CD4-positive, CD25-positive, alpha-beta regulatory T cell (primary cell): ENCODE measurements at regions not wholly inside any gene's neighbourhood (a gene's known extent, or its start where the extent isn't known, plus 50 kb on each side); places are given as distances from the start of the nearest gene placed in this dataset.

Experiments
- ATAC-seq, 2 donors: fragments of 150-1000 bp; cut with Tn5 transposase; one replicate each; pipeline ENCODE4 v1.10.0; 2021; ENCODE audit warnings: low read depth in 2 of 2, moderate number of reproducible peaks in 2 of 2, moderate library complexity in 1 of 2
- DNase-seq, 3 donors: peaks; one replicate each; pipeline versions ENCODE4 v3.0.0 to v3.0.0-alpha.2; 2012 to 2022; ENCODE audit warnings: mixed read lengths in 1 of 3
- H3K27ac ChIP-seq: one replicate; pipeline ENCODE4 v1.7.0; 2013; ENCODE audit warnings: mild to moderate bottlenecking, low read length; ENCODE audit not compliant: insufficient read depth, poor library complexity, severe bottlenecking
- H3K27me3 ChIP-seq: one replicate; pipeline ENCODE4 v1.7.0; 2013; ENCODE audit warnings: low read length; ENCODE audit not compliant: control insufficient read depth, insufficient read depth
- H3K36me3 ChIP-seq: one replicate; pipeline ENCODE4 v1.7.0; 2013; ENCODE audit warnings: mild to moderate bottlenecking, low read length, moderate library complexity; ENCODE audit not compliant: control insufficient read depth, insufficient read depth
- H3K4me1 ChIP-seq: 2 replicates; pipeline ENCODE4 v1.7.0; 2013; ENCODE audit warnings: mild to moderate bottlenecking, low read length; ENCODE audit not compliant: insufficient read depth, control insufficient read depth, poor library complexity, severe bottlenecking
- H3K4me3 ChIP-seq: one replicate; pipeline ENCODE4 v1.7.0; 2013; ENCODE audit warnings: low read depth, mild to moderate bottlenecking, low read length, moderate library complexity
- H3K9me3 ChIP-seq, 2 experiments: 1 replicate in 1 of 2; 2 replicates in 1 of 2; pipeline ENCODE4 v1.7.0; 2013; ENCODE audit warnings: low read length in 2 of 2, mild to moderate bottlenecking in 1 of 2, moderate library complexity in 1 of 2; ENCODE audit not compliant: control insufficient read depth in 2 of 2
- H3K27ac Mint-ChIP-seq, 3 donors: one replicate each; pipeline ENCODE4 v1.8.0; 2020 to 2022; ENCODE audit warnings: mild to moderate bottlenecking in 3 of 3, mixed read lengths in 3 of 3, moderate library complexity in 2 of 3
- H3K27me3 Mint-ChIP-seq: one replicate; pipeline ENCODE4 v1.8.0; 2022; ENCODE audit warnings: mild to moderate bottlenecking, mixed read lengths
- H3K36me3 Mint-ChIP-seq: one replicate; pipeline ENCODE4 v1.8.0; 2020; ENCODE audit warnings: mixed read lengths
- H3K4me1 Mint-ChIP-seq, 4 donors: one replicate each; pipeline ENCODE4 v1.8.0; 2020 to 2022; ENCODE audit warnings: mixed read lengths in 4 of 4, mild to moderate bottlenecking in 1 of 4
- H3K4me3 Mint-ChIP-seq, 4 donors: one replicate each; pipeline ENCODE4 v1.8.0; 2020 to 2022; ENCODE audit warnings: mild to moderate bottlenecking in 4 of 4, mixed read lengths in 4 of 4, moderate library complexity in 3 of 4
- H3K9me3 Mint-ChIP-seq, 7 donors: one replicate each; pipeline ENCODE4 v1.8.0; 2020 to 2022; ENCODE audit warnings: mixed read lengths in 7 of 7, mild to moderate bottlenecking in 3 of 7, moderate library complexity in 2 of 7

DNA sequence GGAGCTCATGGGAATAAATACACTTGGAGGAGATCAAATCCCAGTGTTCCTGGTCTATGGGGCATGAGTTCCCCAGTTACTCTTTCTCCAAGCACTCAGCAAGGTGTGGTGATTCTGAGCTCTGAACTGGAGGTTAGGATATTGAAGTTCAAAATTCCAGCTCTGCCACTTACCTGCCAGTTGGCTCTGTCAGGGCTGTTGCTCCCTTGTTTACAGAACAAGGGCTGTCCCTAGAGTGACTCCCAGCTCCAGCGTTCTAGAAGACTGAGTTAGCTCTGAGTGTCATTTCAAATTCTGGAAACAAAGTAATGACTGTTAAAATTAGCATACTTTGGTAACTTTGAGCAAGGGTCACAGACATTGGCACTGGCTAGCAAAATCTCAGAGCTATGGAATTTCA, 69.7 kb upstream of the ZBED5 start:
- Histone ChIP-seq H3K9me3 (no peaks in the 10 kb centered on the region), H3K27me3 (peaks cover 18% of the 10 kb centered on the region), H3K27ac (no peak overlapping the region), H3K4me1 (peaks cover 18% of the 10 kb centered on the region), H3K36me3 (no peaks in the 10 kb centered on the region), H3K4me3 (no peak overlapping the region)
- H3K27me3 Mint-ChIP-seq = peaks cover 60% of the 10 kb centered on the region
- H3K36me3 Mint-ChIP-seq = no peaks in the 10 kb centered on the region
- H3K9me3 Mint-ChIP-seq = peaks cover 0 to 4% (median 0%) of the 10 kb centered on the region in 7 donors
- no peak for DNase-seq
- H3K4me1 Mint-ChIP-seq = peaks cover 0 to 8% (median 0%) of the 10 kb centered on the region in 4 donors
- no peak overlapping the region for H3K4me3 Mint-ChIP-seq
- ATAC-seq = no peak
- H3K27ac Mint-ChIP-seq = no peak overlapping the region

DNA sequence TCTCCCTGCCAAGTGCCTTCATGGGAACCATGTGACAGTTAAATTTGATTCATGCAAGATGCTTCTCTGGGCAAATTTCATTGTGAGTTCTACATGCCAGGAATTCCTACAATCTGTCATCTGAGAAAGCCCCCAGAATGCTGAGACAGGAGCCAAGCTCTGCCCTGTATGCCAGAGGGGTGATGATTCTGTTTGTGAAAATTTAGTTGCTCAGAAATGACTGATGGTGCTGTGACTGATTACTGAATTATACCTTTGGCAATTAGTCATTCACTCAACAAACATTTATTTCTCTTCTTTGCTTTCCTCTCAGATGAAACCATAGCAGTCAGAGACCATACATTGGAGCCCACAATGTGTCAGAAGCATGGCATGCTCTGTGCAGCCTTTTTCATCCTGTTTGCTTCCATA, 69.0 kb upstream of the ZBED5 start:
- peaks cover 55% of the 10 kb centered on the region for H3K27me3 Mint-ChIP-seq
- ATAC-seq (no peak), DNase-seq (no peak)
- peaks cover 0 to 4% (median 0%) of the 10 kb centered on the region in 7 donors for H3K9me3 Mint-ChIP-seq
- Histone ChIP-seq H3K27ac (no peak overlapping the region), H3K4me3 (no peak overlapping the region), H3K4me1 (peaks cover 17% of the 10 kb centered on the region), H3K27me3 (peaks cover 18% of the 10 kb centered on the region), H3K36me3 (no peaks in the 10 kb centered on the region), H3K9me3 (no peaks in the 10 kb centered on the region)
- H3K4me3 Mint-ChIP-seq = no peak overlapping the region
- H3K27ac Mint-ChIP-seq = no peak overlapping the region
- H3K4me1 Mint-ChIP-seq = peaks cover 0 to 8% (median 0%) of the 10 kb centered on the region in 4 donors
- no peaks in the 10 kb centered on the region for H3K36me3 Mint-ChIP-seq

DNA sequence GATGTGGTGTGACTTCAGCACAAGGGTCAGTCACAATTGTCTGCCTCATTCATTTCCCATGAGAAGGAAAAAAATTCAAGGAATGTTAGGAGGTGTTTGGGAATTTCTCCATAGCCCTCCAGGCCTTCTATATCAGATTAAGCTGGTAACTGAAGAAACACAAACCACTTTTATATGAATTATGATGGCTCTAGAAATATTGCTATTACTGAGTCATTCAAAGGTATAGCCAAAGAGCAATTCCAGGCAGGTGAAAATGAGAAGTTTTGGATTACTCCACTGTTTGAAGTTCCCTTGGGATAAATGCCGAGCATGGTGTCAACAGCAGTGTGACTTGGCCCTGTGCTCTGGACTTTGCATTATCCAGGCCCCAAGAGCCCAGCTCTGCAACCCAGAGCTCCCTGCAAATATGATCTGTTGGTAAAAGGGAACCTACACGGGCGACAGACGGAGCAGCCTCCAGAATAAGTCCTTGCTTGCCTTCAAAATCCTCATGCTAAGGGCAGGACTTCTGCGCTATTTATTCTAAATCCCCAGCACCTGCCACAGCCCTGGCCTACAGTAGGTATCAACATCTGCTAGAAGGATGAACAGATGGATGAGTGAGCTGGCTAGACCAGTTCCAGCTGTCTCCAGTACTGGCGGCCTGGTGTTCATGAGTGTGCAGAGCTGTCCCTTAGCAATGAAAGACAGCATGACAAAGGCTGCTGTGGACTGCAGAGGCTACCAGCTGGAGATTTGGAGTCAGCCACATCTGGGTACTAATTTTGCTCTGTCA, 67.5 kb upstream of the ZBED5 start:
- Histone ChIP-seq H3K9me3 (no peaks in the 10 kb centered on the region), H3K4me1 (peaks cover 2% of the 10 kb centered on the region), H3K27ac (no peak overlapping the region), H3K36me3 (no peaks in the 10 kb centered on the region), H3K4me3 (no peak overlapping the region), H3K27me3 (peaks cover 22% of the 10 kb centered on the region)
- Mint-ChIP-seq H3K36me3 (no peaks in the 10 kb centered on the region), H3K4me1 (peaks cover 0 to under 1% (median 0%) of the 10 kb centered on the region in 4 donors), H3K27me3 (peaks cover 46% of the 10 kb centered on the region), H3K4me3 (no peak overlapping the region), H3K27ac (no peak overlapping the region), H3K9me3 (peaks cover 0 to 4% (median 0%) of the 10 kb centered on the region in 7 donors)
- DNase-seq (no peak), ATAC-seq (no peak)

DNA sequence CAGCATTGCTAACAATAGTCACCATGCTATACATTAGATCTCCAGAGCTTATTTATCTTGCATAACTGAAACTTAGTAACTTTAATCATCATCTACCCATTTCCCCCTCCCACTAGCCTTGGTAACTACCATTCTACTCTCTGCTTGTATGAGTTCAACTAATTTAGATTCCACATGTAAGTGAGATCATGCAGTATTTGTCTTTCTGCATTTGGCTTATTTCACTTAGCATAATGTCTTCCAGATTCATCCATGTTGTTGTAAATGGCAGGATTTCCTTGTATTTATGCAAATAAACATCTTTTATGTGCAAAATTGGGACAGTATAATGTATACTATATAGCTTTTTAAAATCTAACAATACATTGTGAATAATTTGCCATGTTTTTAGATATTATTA, 66.0 kb upstream of the ZBED5 start:
- Histone ChIP-seq H3K4me3 (no peak overlapping the region), H3K27me3 (peaks cover 11% of the 10 kb centered on the region), H3K27ac (no peak overlapping the region), H3K36me3 (no peaks in the 10 kb centered on the region), H3K9me3 (no peaks in the 10 kb centered on the region), H3K4me1 (no peaks in the 10 kb centered on the region)
- ATAC-seq = no peak
- no peak overlapping the region for H3K4me3 Mint-ChIP-seq
- H3K27me3 Mint-ChIP-seq = peaks cover 32% of the 10 kb centered on the region
- no peak overlapping the region for H3K27ac Mint-ChIP-seq
- peaks cover 0 to 4% (median 0%) of the 10 kb centered on the region in 7 donors for H3K9me3 Mint-ChIP-seq
- H3K4me1 Mint-ChIP-seq = no peaks in the 10 kb centered on the region
- no peaks in the 10 kb centered on the region for H3K36me3 Mint-ChIP-seq
- DNase-seq = no peak

DNA sequence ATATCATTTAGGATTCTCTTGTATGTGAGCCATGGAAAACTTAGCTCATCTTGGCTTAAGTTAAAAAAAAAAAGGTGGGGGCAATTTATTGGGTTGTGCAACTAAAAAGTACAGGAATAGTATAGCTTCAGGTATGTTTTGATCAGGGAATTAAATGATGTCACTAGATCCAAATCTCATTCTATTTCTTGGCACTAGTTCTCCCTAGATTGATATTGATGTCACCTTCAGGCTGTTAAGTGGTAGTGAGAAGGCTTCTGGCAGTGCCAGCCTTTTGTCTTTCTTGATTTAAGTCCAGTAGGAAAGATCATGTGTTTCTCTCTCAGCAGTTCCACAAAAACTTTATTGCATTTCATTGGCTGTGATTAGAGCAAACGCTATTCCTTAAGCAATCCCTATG, 65.0 kb upstream of the ZBED5 start:
- ATAC-seq (no peak), DNase-seq (no peak)
- no peaks in the 10 kb centered on the region for H3K4me1 Mint-ChIP-seq
- Histone ChIP-seq H3K27ac (no peak overlapping the region), H3K36me3 (no peaks in the 10 kb centered on the region), H3K27me3 (peaks cover 9% of the 10 kb centered on the region), H3K4me1 (no peaks in the 10 kb centered on the region), H3K9me3 (peaks cover 0 to 2% of the 10 kb centered on the region in 2 experiments), H3K4me3 (no peak overlapping the region)
- peaks cover 0 to 9% (median 3%) of the 10 kb centered on the region in 7 donors for H3K9me3 Mint-ChIP-seq
- H3K27ac Mint-ChIP-seq = no peak overlapping the region
- peaks cover 27% of the 10 kb centered on the region for H3K27me3 Mint-ChIP-seq
- no peaks in the 10 kb centered on the region for H3K36me3 Mint-ChIP-seq
- H3K4me3 Mint-ChIP-seq = no peak overlapping the region

DNA sequence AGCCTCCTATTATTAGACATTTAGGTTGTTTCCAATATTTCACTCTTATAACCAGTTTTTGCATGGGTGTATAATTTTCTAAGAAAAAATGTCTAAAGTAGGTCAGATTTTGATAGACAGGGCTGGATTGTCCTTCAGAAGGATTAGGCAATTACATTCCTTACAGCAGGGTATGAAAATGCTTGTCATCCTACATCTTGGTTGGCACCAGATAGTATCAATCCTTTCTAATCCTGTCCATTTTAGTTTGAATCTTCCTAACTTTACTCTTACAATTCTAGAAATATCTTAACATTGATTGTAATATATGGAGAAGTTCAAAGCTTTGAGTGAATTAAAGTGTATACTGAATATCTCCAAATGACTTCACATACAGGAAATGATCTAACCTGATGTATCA, 63.0 kb upstream of the ZBED5 start:
- no peaks in the 10 kb centered on the region for H3K4me1 Mint-ChIP-seq
- ATAC-seq = no peak
- H3K4me3 Mint-ChIP-seq = no peak overlapping the region
- peaks cover 0 to 6% of the 10 kb centered on the region in 2 experiments for H3K9me3 ChIP-seq
- no peaks in the 10 kb centered on the region for H3K36me3 ChIP-seq
- H3K4me1 ChIP-seq = no peaks in the 10 kb centered on the region
- H3K4me3 ChIP-seq = no peak overlapping the region
- H3K9me3 Mint-ChIP-seq = peaks cover 0 to 15% (median 5%) of the 10 kb centered on the region in 7 donors
- no peak overlapping the region for H3K27ac Mint-ChIP-seq
- peaks cover 4% of the 10 kb centered on the region for H3K27me3 ChIP-seq
- no peak overlapping the region for H3K27ac ChIP-seq
- DNase-seq = no peak
- peaks cover 16% of the 10 kb centered on the region for H3K27me3 Mint-ChIP-seq
- H3K36me3 Mint-ChIP-seq = no peaks in the 10 kb centered on the region

DNA sequence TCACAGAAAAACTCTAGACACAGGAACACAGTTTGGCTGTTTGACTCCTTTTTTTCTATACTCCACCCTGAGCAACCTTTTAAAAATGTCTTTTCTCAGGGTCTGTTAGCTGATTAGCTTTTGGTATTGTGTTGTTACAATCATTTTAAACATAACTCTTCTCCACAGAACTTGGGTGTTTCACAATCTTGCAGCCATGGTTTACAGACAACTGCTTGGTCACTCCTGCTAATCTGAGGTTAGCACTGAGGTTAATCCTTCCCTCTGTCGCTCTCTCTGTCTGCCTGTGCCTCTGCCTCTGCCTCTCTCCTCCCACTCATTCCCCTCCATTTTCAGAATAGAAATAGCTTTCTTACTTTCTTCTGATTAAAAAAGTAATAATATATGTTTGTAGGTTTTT, 62.4 kb upstream of the ZBED5 start:
- peaks cover 4% of the 10 kb centered on the region for H3K27me3 ChIP-seq
- Mint-ChIP-seq H3K9me3 (peaks cover 0 to 15% (median 5%) of the 10 kb centered on the region in 7 donors), H3K4me3 (no peak overlapping the region), H3K27me3 (peaks cover 15% of the 10 kb centered on the region), H3K4me1 (no peaks in the 10 kb centered on the region), H3K27ac (no peak overlapping the region), H3K36me3 (no peaks in the 10 kb centered on the region)
- no peak overlapping the region for H3K27ac ChIP-seq
- H3K4me3 ChIP-seq = no peak overlapping the region
- ATAC-seq = no peak
- no peaks in the 10 kb centered on the region for H3K36me3 ChIP-seq
- H3K9me3 ChIP-seq = peaks cover 0 to 6% of the 10 kb centered on the region in 2 experiments
- DNase-seq = no peak
- H3K4me1 ChIP-seq = no peaks in the 10 kb centered on the region

DNA sequence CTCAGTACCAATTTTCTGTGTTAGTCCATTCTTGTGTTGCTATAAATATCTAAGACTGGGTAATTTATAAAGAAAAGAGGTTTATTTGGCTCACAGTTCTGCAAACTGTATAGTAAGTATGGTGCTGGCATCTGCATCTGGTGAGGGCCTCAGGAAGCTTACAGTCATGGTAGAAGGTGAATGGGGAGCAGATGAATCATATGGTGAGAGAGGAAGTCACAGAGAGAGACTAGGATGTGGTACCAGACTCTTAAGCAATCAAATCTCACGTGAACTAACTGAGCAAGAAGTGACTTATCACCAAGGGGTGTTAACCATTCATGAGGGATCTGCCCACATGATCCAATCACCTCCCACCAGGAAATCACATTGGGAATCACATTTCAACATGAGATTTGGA, 60.8 kb upstream of the ZBED5 start:
- Histone ChIP-seq H3K27me3 (peaks cover 4% of the 10 kb centered on the region), H3K9me3 (peaks cover 0 to 6% of the 10 kb centered on the region in 2 experiments), H3K4me1 (no peaks in the 10 kb centered on the region), H3K36me3 (no peaks in the 10 kb centered on the region), H3K27ac (no peak overlapping the region), H3K4me3 (no peak overlapping the region)
- no peaks in the 10 kb centered on the region for H3K36me3 Mint-ChIP-seq
- peaks cover 0 to 15% (median 5%) of the 10 kb centered on the region in 7 donors for H3K9me3 Mint-ChIP-seq
- peaks cover 0 to 3% (median 0%) of the 10 kb centered on the region in 4 donors for H3K4me1 Mint-ChIP-seq
- no peak for DNase-seq
- H3K4me3 Mint-ChIP-seq = no peak overlapping the region
- no peak overlapping the region for H3K27ac Mint-ChIP-seq
- peaks cover 9% of the 10 kb centered on the region for H3K27me3 Mint-ChIP-seq
- ATAC-seq = no peak
